NCI-H446 treated with DMSO at 0.1 percent for 48 hours (cell line): ENCODE measurements at regions not wholly inside any gene's neighbourhood (a gene's known extent, or its start where the extent isn't known, plus 50 kb on each side); places are given as distances from the start of the nearest gene placed in this dataset.
"Not testable (repeated sequence)": the region's sequence is repeated elsewhere in the genome, so short reads cannot be mapped to it uniquely, and the experiment has no call there.

ENCODE experiments used
- DNase-seq: peaks from one replicate; lab custom pipeline; 2025; lab: John Stamatoyannopoulos, UW

DNA sequence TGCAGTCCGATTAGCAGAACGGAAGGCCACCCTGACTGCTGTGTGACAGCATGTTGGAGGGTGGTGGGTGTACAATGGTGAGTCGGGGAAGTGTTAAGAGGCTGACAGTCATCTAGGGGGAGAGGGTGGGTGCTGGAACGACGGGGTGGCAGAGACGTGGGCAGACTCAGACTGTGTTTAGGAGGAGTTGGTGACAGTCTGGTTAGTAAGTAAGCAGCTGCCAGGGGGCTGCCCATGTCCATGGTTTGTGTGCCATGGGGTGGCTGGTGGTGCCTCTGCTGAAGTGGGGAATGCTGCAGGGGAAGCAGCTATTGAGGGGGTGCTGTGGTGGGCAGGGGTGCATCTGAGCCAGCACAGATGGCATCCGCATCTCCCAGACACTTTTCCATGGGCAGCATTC, 51.3 kb upstream of the BOD1 start:
- DNase-seq: no peak

DNA sequence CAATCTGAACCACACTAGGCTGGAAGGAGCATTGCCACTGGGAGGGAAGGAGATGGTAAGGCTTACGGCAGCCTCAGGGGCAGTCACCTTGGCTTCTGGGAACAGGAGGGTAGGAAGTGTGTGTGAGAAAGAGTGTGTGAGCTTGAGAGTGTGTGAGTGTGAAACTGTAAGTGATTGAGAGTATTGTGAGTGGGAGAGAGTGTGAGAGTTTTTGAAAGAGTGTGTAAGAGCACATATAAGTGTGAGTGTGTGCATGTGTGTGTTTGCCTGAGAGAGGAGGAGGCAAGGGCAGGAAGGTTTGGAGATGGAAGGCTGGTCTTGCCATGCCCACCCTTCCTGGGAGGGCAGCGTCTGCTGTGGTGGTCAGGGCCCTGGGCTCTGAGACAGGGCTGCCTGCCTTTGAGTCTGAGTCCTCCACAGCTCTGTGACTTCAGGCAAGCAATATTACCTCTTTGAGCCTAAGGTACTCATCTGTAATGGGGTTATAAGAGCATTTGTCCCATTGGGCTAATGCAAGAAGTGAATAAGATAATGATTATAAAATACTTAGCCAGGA, 51.9 kb upstream of the BOD1 start:
- DNase-seq: no peak

DNA sequence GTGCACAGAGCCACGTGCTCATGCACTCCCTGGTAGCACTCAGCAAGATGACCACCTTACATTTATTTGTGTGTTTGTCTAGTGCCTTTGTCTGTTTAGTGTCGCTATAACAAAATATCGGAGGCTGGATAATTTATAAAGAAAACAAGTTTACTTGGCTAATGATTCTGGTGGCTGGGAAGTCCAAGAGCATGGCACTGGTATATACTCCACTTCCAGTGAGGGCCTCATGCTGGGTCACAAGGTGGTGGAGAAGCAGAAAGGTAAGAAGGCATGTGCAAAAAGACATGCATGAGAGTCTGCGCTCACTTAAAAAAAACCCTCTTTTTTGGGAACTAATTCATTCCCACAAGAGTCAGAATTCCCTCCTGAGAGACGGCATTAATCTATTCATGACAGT, 52.5 kb upstream of the BOD1 start:
- DNase-seq: no peak

- no peak for DNase-seq
Measured at GRCh38 chr5:173669483-173669882, 53.0 kb upstream of the BOD1 start.

- no peak for DNase-seq
Measured at GRCh38 chr5:173670130-173670651, 53.7 kb upstream of the BOD1 start.

GRCh38 chr5:173670791-173671120, 54.3 kb upstream of the BOD1 start:
- no peak for DNase-seq

- no peak for DNase-seq
Measured at GRCh38 chr5:173671121-173671949, 54.9 kb upstream of the BOD1 start.

DNA sequence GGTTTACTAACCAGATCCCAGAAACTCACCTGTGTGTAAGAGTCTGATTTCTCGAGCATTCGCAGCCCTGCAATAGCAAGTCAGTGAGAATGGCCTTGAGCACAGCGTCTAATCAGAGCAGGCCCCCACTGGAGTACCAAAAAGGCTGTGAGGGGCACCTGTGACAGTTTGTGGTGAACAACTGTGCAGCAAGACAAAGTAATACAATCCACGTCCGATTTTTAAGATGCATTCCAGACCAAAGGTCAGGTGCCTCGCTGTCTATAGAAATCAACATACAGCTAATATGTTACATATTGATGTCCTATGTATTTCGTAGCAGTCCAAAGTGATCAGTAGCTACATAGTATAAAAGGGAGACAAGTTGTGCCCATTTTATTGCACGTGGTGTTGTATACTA, 55.7 kb upstream of the BOD1 start:
- DNase-seq: no peak

DNA sequence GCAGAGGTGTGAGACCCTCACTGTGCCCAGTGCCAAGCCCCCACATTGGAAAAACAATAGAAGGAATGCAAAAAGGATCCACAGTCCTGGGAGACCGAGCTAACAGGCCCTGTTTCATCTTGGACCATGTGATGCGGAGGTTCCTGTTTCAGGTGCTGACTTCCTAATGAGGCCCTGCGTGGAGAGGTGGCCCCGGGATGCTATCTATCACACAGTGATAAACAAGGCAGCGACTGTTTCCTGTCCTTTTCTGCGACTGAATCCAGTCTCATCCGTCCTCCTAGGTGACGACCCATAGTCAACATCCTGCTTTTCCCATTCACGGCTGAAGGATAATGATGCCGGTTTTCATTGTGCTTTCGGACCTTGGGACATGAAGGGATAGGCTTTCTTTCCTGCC, 56.4 kb upstream of the BOD1 start:
- no peak for DNase-seq

DNA sequence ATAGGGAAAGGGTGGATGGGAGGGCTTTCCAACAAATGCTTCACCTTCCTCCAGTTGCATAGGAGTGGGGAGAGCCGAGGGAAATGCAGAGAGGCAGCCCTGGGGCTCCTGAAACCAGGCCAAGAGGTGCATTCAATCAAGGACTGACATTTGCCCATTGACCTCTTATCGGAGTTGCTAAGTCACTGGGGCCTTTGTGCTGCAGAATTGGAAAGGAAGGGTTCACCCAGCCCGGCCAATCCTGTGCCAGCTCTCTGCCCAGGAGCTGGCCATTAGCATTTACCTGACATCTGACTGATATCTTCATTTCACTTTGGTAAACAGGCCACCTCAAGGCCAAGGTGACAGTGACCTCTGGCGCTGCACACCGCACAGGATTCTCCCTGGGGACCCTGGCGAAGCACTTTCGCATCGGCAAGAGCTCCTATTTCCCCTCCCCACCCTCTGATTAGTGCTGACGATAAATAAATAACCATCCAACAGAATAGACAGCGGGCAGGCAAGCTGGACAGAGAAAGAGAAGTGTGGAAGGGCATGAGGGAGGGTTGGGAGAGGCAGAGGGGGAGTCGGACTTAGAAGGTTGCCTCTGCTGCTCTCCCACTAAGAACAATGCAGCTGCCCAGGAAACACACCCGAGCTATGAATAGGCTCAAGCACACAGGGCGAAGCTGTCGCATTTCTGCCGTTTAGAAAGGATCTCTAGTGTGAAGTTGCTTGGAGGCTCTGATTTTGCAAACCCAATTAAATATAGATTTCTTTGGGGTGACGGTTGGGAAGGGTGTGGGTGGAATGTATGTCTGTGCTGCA, 57.0 kb upstream of the BOD1 start:
- no peak for DNase-seq

GRCh38 chr5:173675287-173675996, 59.0 kb upstream of the BOD1 start:
- no peak for DNase-seq

- DNase-seq: no peak
Measured at GRCh38 chr5:173676375-173676774, 59.9 kb upstream of the BOD1 start.

DNA sequence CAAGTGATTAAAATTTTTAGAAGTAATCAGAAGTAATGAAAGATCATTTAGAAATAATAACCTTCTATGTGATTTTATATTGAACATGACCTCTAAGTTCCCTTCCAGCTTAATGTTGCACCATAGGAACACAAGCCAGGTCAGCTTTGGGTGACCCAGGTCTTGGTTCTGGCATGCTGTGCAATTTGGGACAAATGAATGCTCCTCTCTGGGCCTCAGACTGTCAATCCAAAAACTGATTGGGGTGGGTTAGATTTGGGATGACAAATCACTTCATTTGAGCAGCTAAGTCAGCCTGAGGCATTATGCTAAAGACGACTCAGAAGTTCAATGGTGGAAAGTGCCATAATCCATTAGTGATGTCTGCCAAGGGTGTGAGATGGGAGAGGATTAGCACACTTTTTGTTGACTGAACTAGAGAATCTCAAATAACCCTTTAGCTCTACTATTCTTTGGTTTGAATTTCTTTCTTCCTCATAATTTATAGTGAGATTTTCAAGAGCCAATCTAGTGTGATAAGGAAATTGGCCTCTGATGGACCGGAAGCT, 60.7 kb upstream of the BOD1 start:
- no peak for DNase-seq

DNA sequence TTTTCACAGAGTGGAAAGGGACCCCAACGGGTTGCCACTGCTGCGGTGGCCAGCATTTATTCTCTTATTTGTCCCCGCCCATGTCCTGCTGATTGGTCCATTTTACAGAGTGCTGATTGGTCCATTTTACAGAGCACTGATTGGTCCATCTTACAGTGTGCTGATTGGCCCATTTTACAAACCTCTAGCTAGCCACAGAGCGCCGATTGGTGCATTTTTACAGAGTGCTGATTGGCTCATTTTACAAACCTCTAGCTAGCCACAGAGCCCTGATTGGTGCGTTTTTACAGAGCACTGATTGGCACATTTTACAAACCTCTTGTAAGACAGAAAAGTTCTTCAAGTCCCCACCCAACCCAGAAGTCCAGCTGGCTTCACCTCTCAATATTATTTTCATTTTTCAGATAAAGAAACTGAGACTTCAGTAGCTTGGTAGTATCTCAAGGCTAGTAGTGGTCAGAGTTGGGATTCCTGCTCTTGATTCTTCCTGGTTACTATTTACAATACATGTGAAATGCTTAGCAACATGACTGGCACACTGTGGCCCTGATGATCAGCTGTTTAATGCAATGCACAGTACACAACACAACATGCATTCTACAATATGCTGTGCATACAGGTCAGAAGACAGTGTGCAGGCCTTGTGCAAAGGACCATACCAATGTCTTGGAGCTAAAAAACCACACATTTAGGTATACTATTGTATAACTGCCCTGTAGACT, 63.6 kb upstream of the BOD1 start:
- no peak for DNase-seq

DNA sequence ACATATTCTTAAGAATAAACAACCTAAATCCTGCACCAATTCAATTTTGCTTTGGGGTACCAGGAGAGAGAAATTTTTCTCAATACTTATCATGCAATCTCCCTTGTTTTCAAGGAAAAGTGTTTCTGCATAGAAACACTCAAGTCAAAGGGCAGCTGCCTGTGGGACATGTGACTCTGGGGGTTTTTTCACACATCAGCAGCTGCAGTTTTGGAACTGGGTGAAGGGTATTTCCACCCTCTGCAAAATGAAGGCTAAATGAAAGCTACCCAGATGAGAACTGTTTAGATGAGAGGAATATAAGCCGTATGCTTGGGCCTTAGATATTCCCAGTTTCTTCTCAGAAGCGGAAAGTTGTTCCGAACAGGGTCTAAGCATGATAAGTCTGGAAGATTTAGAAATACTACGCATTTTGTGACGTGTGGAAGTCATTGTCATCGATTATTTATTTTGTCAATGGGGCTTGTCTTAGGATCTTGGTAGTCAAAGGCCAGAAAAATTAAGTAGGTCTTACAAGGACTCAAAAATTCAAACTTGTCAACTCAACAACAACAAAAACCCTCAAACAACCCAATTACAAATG, 64.3 kb upstream of the BOD1 start:
- DNase-seq: no peak

DNA sequence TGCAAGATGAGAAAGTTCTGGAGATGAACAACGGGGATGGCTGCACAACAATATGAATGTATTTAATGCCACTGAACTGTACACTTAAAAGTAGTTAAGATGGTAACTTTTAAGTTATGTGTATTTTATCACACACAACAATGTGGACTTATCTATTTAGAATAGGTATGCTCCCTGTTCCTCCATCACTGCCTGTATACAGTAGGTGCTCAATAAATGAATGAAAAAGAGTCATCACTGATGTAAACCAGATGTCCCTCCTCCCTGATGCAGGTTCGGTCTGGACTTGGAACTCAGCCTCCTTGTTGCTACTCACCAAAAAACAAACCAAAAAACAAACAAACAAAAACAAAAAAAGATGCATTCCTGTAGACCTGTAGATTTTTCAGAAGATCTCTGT, 65.9 kb upstream of the BOD1 start:
- no peak for DNase-seq

DNA sequence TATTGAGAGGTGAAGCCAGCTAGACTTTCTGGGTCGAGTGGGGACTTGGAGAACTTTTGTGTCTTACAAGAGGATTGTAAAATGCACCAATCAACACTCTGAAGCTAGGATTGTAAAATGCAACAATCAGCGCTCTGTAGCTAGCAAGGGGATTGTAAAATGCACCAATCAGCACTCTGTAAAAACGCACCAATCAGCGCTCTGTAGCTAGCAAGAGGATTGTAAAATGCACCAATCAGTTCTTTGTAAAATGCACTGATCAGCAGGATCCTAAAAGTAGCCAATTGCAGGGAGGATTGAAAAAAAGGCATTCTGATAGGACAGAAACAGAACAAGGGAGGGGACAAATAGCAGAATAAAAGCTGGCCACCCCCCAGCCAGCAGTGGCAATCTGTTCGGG, 68.1 kb upstream of the BOD1 start:
- DNase-seq: not testable (repeated sequence)

DNA sequence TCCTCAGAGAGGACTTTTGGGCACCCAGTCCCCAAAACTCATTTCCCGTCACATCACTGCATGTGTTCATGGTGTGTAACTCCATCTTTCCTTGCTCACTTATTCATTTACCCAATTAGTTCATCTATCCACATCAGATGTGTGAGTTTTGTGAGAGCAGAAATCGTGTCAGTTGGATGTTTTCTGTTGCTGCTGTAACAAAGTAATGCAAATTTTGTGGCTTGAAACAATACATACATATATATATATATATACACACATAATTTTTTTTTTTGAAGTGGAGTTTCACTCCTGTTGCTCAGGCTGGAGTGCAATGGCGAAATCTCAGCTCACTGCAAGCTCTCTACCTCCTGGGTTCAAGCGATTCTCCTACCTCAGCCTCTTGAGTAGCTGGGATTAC, 70.5 kb upstream of the BOD1 start:
- DNase-seq: no peak

- DNase-seq: no peak
Measured at GRCh38 chr5:173688703-173689102, 72.3 kb upstream of the BOD1 start.

GRCh38 chr5:173689171-173689736, 72.8 kb upstream of the BOD1 start:
- no peak for DNase-seq
